Ishikawa (cell line): ENCODE measurements at regions not wholly inside any gene's neighbourhood (a gene's known extent, or its start where the extent isn't known, plus 50 kb on each side); places are given as distances from the start of the nearest gene placed in this dataset.

Experiments used
- CEBPB ChIP-seq: IDR thresholded peaks from 2 replicates; pipeline ENCODE4 v1.6.1; 2012
- CREB1 ChIP-seq: IDR thresholded peaks from 2 replicates; pipeline ENCODE4 v1.6.1; 2012; ENCODE audit warnings: low read depth
- EP300 ChIP-seq: IDR thresholded peaks from 2 replicates; pipeline ENCODE4 v1.6.1; 2012; ENCODE audit warnings: borderline replicate concordance
- FOXM1 ChIP-seq: IDR thresholded peaks from 2 replicates; pipeline ENCODE4 v1.6.1; 2012; ENCODE audit warnings: low read depth, borderline replicate concordance
- TEAD4 ChIP-seq: IDR thresholded peaks from 2 replicates; pipeline ENCODE4 v1.6.1; 2012
- YY1 ChIP-seq: IDR thresholded peaks from 2 replicates; pipeline ENCODE4 v1.6.1; 2012; ENCODE audit warnings: low read depth
- ZBTB7A ChIP-seq: IDR thresholded peaks from 2 replicates; pipeline ENCODE4 v1.6.1; 2012; ENCODE audit warnings: low read depth

GRCh38 chr7:118802726-118803125 is 578.2 kb downstream of the ANKRD7 start:
- TF ChIP-seq TEAD4 (no peak), ZBTB7A (no peak), YY1 (no peak), CEBPB (no peak), CREB1 (no peak), FOXM1 (no peak), EP300 (no peak)
